Mesenteric fat pad (tissue), 1 donor: ENCODE measurements at regions not wholly inside any gene's neighbourhood (a gene's known extent, or its start where the extent isn't known, plus 50 kb on each side); places are given as distances from the start of the nearest gene placed in this dataset.

Source experiments
- DNase-seq: peaks from one replicate; pipeline ENCODE4 v3.0.0-alpha.2; 2020; ENCODE audit warnings: low spot score
- donor health status: DM: yes; HTN: yes; CAD: no.

DNA sequence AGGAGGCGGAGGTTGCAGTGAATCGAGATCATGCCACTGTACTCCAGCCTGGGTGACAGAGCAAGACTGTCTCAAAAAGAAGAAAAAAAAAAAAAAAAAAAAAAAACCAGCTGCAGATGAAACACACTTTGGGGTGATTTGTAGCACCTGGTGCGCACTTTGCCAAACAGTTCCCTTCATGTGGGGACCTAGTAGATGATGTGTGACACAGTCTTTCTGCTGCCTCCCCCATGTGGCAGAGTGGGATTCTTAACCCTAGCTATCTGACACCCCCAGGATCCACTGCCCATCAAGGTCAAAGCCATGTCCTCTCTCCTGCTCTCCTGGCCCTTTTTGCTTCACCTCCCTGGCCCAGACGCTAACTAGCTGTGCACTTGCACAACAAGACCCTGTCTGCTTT lies 52.1 kb upstream of the PDZD8 start:
- DNase-seq: peak; percentile 26

DNA sequence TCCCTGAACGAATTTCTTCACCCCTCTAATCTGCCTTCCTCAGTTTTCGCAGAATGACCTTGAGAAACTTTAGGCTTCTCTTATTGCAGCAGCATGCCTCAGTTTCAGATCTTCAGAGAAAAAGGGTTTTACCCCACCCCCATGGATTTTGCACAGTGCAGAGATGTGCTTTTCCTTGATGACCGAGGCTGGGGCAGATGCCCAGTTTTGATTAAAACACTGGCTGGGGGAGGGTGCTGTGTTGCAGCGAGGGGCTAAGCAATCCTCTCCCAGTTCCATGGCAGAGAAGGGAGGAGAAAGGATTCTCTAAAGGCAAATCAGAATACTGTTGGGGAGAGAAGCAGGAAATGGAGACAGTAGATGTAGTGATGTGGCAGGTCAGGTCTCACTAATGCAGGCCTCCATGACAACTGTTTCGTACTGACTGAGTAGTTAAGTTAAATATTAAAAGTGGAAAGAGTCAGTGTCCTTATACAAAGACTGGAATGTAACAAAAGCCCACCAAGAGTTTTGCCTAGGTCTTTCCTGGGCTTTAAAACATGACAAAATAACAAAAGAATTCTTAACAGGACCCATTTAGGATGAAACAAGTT lies 50.8 kb upstream of the PDZD8 start:
- DNase-seq: no peak

GRCh38 chr10:117424883-117425649 lies 49.8 kb upstream of the PDZD8 start:
- peak; percentile 11 for DNase-seq
